ENCODE measurements at regions not wholly inside any gene's neighbourhood (a gene's known extent, or its start where the extent isn't known, plus 50 kb on each side); places are given as distances from the start of the nearest gene placed in this dataset.
"Not testable (repeated sequence)": the region's sequence is repeated elsewhere in the genome, so short reads cannot be mapped to it uniquely, and the experiment has no call there.

DNA sequence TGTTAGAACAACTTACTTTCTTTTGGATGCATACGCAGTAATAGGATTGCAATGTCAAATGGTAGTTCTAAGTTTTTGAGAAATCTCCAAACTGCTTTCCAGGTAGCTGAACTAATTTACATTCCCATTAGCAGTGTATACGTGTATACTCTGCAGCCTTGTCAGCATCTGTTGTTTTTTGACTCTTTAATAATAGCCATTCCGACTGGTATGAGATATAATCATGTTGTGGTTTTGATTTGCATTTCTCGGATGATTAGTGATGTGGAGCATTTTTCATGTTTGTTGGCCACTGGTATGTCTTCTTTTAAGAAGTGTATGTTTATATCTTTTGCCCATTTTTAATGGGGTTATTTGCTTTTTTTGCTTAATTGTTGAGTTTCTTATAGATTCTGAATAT, 76.9 kb upstream of the HNRNPA1L2 start:
- not testable (repeated sequence) for DNase-seq

DNA sequence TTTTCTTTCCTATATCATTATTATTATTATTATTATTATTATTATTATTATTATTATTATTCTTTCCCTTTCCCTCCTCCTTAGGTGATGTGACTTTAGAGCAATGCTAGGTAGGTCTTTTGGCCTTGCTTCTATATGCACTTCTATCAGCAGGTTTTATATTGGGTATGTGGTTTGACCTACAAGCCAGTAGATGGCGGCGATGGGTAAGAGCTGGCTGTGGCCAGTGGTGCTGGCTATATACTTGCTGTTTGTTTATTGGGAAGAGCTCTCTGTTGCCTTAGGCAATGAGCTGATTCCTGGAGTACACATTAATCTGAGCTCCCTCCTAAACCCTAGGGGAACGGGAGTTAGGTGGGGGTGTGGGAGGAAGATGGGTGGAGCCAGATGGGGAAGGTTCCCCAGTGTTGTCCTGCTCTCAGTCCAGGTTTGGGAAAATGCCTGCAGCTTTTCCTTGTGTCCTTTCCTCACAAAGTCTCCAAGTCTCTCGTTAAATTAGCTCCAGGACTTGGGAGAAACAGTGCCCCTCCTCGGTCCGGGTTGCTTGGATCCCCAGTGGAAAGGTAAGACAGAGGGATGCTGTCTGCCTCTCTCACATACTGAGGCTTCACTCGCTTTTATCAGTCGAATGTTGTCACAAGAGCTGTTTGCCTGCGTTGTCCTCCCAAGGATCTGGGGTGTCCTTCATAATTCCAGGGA, 72.2 kb upstream of the HNRNPA1L2 start:
- DNase-seq: peak; percentile 28

DNA sequence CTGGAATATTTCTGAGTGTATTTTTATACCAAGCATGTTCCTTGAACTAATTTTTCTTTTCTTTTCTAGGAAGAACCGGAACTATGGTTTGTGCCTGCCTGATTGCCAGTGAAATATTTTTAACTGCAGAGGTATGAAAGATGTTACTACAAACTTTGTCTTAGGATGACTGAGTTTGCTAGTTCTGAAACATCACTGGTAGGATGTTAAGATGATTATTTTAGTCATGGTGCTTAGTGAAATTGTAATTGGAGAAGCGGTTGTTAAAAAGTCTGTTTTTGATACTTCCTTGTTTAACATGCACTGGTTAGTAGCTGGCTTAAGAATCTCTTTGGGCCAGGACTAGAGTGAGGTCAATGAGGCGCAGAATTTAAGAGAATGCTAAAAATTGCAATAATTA, 71.1 kb upstream of the HNRNPA1L2 start:
- DNase-seq: not testable (repeated sequence)

DNA sequence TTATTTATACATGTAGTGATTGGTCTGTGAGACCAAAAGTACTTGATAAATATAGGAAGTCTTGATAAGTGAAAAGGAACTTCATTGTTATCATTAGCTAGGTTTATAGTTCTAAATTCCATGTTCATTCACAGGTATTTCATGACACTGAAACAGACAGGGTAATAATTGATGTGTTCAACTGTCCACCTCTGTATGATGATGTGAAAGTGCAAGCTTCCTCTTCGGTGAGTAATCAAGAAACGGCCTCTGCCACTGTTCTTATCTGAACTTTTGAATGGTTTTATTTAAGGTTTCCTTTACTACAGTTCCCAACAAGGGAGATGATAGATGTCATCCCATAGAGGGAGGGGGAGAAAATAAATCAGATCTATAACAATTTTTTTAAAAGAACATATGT, 59.3 kb upstream of the HNRNPA1L2 start:
- DNase-seq: not testable (repeated sequence)

Data from CD4-positive, alpha-beta T cell treated with Interleukin-21 for 1 hour (primary cell).